WERI-Rb-1 (cell line): ENCODE measurements at regions not wholly inside any gene's neighbourhood (a gene's known extent, or its start where the extent isn't known, plus 50 kb on each side); places are given as distances from the start of the nearest gene placed in this dataset.
A peak's percentile ranks its signal among the peaks of the same experiment; 100 is the strongest.

Experiments used
- DNase-seq: peaks from one replicate; pipeline ENCODE4 v3.0.0-alpha.2; 2020
- H3K27ac ChIP-seq: fragments of 250-450 bp; sonication (Bioruptor Pico); 2 replicates; pipeline ENCODE4 v1.5.1; 2020; ENCODE audit warnings: mild to moderate bottlenecking, moderate library complexity
- H3K27me3 ChIP-seq: fragments of 250-450 bp; sonication (Bioruptor Pico); 2 replicates; pipeline ENCODE4 v1.5.1; 2021; ENCODE audit warnings: mild to moderate bottlenecking, low read depth, moderate library complexity; ENCODE audit not compliant: insufficient read depth, severe bottlenecking
- H3K36me3 ChIP-seq: fragments of 250-450 bp; sonication (Bioruptor Pico); 2 replicates; pipeline ENCODE4 v1.5.1; 2020; ENCODE audit warnings: mild to moderate bottlenecking, moderate library complexity
- H3K4me3 ChIP-seq: 2 replicates; pipeline ENCODE4 v1.5.1; 2011; ENCODE audit warnings: low read depth, mild to moderate bottlenecking, control low read depth, low read length
- H3K9me3 ChIP-seq: fragments of 250-450 bp; sonication (Bioruptor Pico); 2 replicates; pipeline ENCODE4 v1.5.1; 2021; ENCODE audit warnings: mild to moderate bottlenecking, moderate library complexity; ENCODE audit not compliant: severe bottlenecking
- TF ChIP-seq, protein P1 (sequence below): IDR thresholded peaks from 2 replicates; pipeline ENCODE4 v1.5.1; 2011; ENCODE audit warnings: low read depth, mild to moderate bottlenecking, control low read depth, inconsistent platforms, low read length

- H3K4me3 ChIP-seq = no peak overlapping the region
- TF ChIP-seq, protein P1, sequence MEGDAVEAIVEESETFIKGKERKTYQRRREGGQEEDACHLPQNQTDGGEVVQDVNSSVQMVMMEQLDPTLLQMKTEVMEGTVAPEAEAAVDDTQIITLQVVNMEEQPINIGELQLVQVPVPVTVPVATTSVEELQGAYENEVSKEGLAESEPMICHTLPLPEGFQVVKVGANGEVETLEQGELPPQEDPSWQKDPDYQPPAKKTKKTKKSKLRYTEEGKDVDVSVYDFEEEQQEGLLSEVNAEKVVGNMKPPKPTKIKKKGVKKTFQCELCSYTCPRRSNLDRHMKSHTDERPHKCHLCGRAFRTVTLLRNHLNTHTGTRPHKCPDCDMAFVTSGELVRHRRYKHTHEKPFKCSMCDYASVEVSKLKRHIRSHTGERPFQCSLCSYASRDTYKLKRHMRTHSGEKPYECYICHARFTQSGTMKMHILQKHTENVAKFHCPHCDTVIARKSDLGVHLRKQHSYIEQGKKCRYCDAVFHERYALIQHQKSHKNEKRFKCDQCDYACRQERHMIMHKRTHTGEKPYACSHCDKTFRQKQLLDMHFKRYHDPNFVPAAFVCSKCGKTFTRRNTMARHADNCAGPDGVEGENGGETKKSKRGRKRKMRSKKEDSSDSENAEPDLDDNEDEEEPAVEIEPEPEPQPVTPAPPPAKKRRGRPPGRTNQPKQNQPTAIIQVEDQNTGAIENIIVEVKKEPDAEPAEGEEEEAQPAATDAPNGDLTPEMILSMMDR = no peak
- no peak overlapping the region for H3K27ac ChIP-seq
- H3K27me3 ChIP-seq = no peaks in the 10 kb centered on the region
- DNase-seq = no peak
- peaks cover 10% of the 10 kb centered on the region for H3K9me3 ChIP-seq
- no peaks in the 10 kb centered on the region for H3K36me3 ChIP-seq
Observed at GRCh38 chr1:2961081-2961480, 60.2 kb upstream of the ACTRT2 start.

GRCh38 chr1:2961661-2962060 lies 59.6 kb upstream of the ACTRT2 start:
- Histone ChIP-seq H3K4me3 (no peak overlapping the region), H3K36me3 (no peaks in the 10 kb centered on the region), H3K9me3 (peaks cover 10% of the 10 kb centered on the region), H3K27me3 (no peaks in the 10 kb centered on the region), H3K27ac (no peak overlapping the region)
- TF ChIP-seq, protein P1 = no peak
- DNase-seq = peak; percentile 2

- no peaks in the 10 kb centered on the region for H3K36me3 ChIP-seq
- no peak overlapping the region for H3K4me3 ChIP-seq
- no peak overlapping the region for H3K27ac ChIP-seq
- H3K9me3 ChIP-seq = peaks cover 10% of the 10 kb centered on the region
- no peaks in the 10 kb centered on the region for H3K27me3 ChIP-seq
- peak; percentile 2 for DNase-seq
- TF ChIP-seq, protein P1 = no peak
Observed at GRCh38 chr1:2962061-2962460, 59.2 kb upstream of the ACTRT2 start.

GRCh38 chr1:2962541-2962940 lies 58.7 kb upstream of the ACTRT2 start:
- H3K9me3 ChIP-seq = peaks cover 10% of the 10 kb centered on the region
- TF ChIP-seq, protein P1 = no peak
- DNase-seq = peak; percentile 3
- H3K27ac ChIP-seq = no peak overlapping the region
- no peak overlapping the region for H3K4me3 ChIP-seq
- no peaks in the 10 kb centered on the region for H3K27me3 ChIP-seq
- H3K36me3 ChIP-seq = no peaks in the 10 kb centered on the region

- H3K4me3 ChIP-seq = no peak overlapping the region
- DNase-seq = peak; percentile 3
- TF ChIP-seq, protein P1 = no peak
- H3K9me3 ChIP-seq = peaks cover 6% of the 10 kb centered on the region
- no peak overlapping the region for H3K27ac ChIP-seq
- no peaks in the 10 kb centered on the region for H3K27me3 ChIP-seq
- no peaks in the 10 kb centered on the region for H3K36me3 ChIP-seq
Observed at GRCh38 chr1:2962946-2963345, 58.3 kb upstream of the ACTRT2 start.

DNA sequence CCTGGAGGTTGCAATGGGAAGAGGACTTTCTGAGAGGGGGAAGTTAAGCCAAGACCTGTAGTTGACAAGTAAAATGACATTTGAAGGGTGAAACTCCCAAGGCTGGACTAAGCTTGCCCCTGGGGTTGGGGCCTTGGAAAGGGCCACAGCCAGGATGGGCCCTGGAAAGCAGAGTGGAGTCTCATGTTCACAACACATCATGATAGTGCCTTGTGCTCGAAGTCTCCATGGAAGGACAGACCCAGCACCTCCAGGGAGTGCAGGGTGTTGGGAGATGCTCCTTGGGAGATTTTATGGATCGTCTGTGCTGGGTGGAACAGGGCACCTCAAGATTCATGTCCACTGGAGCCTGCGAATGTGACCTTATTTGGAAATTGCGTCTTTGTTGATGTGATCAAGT lies 55.6 kb upstream of the ACTRT2 start:
- Histone ChIP-seq H3K4me3 (no peak overlapping the region), H3K36me3 (no peaks in the 10 kb centered on the region), H3K27ac (no peak overlapping the region), H3K27me3 (no peaks in the 10 kb centered on the region), H3K9me3 (no peaks in the 10 kb centered on the region)
- TF ChIP-seq, protein P1 = no peak
- no peak for DNase-seq
